Lung (tissue), 11 donors: ENCODE measurements at regions not wholly inside any gene's neighbourhood (a gene's known extent, or its start where the extent isn't known, plus 50 kb on each side); places are given as distances from the start of the nearest gene placed in this dataset.

Experiments
- ATAC-seq: fragments of 200-7000 bp; cut with Tn5 transposase; one replicate; pipeline ENCODE4 v1.9.1; 2020; ENCODE audit warnings: moderate number of reproducible peaks; ENCODE audit not compliant: insufficient read depth, low FRiP score
- DNase-seq, 3 donors: peaks; one replicate each; pipeline ENCODE4 v3.0.0-alpha.2; 2013 to 2017
- H3K27ac ChIP-seq, 2 donors: one replicate each; pipeline ENCODE4 v1.5.1; 2013; ENCODE audit warnings: mild to moderate bottlenecking in 2 of 2, moderate library complexity in 2 of 2, control low read depth in 1 of 2, inconsistent platforms in 1 of 2, low read depth in 1 of 2, low read length in 1 of 2
- H3K27me3 ChIP-seq, 3 donors: one replicate each; pipeline ENCODE4 v1.5.1; 2013; ENCODE audit warnings: low read length in 2 of 3; ENCODE audit not compliant: control insufficient read depth in 3 of 3, insufficient read depth in 3 of 3
- H3K36me3 ChIP-seq, 4 donors: one replicate each; pipeline ENCODE4 v1.5.1; 2013; ENCODE audit warnings: low read length in 4 of 4, mild to moderate bottlenecking in 1 of 4, moderate library complexity in 1 of 4; ENCODE audit not compliant: control insufficient read depth in 4 of 4, insufficient read depth in 4 of 4
- H3K4me1 ChIP-seq, 5 donors: one replicate each; pipeline ENCODE4 v1.5.1; 2013; ENCODE audit warnings: low read length in 5 of 5, mild to moderate bottlenecking in 2 of 5, moderate library complexity in 1 of 5; ENCODE audit not compliant: control insufficient read depth in 5 of 5, insufficient read depth in 5 of 5
- H3K4me3 ChIP-seq: one replicate; pipeline ENCODE4 v1.5.1; 2013; ENCODE audit warnings: mild to moderate bottlenecking, control low read depth, moderate library complexity
- H3K9ac ChIP-seq, 2 donors: one replicate each; pipeline ENCODE4 v1.5.1; 2013; ENCODE audit warnings: low read length in 2 of 2, control low read depth in 1 of 2; ENCODE audit not compliant: insufficient read depth in 1 of 2
- H3K9me3 ChIP-seq, 4 donors: one replicate each; pipeline ENCODE4 v1.5.1; 2013; ENCODE audit warnings: low read length in 3 of 4, mild to moderate bottlenecking in 1 of 4, moderate library complexity in 1 of 4; ENCODE audit not compliant: control insufficient read depth in 4 of 4, insufficient read depth in 3 of 4
- WGBS, 2 donors: extraction: QIAGEN DNeasy Blood & Tissue Kit; methylation state at CpG; one replicate each; pipeline ENCODE4 v1.1.7; 2013; 5-methylcytosine and 5-hydroxymethylcytosine counted together
- TF ChIP-seq, protein P1 (sequence below): IDR thresholded peaks from 2 replicates; pipeline ENCODE4 v1.5.1; 2012; ENCODE audit warnings: mild to moderate bottlenecking; ENCODE audit errors: control extremely low read depth, extremely low read depth
- donor health status: control.
- donor health status: control.
- donor health status: Bipolar disorder and iron deficiency.
- donor health status: healthy.
- donor health status: DM: yes; HTN: yes; CAD: no.

DNA sequence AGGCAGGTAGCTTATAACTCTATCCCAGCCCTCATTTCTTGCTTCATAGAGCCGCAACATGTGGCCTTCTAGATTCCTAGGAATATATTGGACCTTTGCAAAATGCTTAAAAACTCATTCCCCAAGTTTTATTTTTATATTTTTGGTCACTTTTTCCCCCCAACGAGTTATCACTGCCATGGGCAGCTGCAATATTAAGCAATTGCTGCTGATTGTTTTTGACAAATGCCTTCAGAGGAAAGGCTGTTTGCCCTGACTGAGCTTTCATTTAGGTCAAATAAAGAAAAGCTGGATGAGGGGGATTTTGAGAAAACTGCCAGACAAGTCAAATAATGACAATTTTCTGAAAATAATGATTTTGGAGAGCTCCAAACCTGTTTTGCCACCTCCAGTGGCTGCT lies 976.9 kb upstream of the MBL2 start:
- H3K9ac ChIP-seq = no peak overlapping the region
- H3K27me3 ChIP-seq = no peaks in the 10 kb centered on the region
- TF ChIP-seq, protein P1, sequence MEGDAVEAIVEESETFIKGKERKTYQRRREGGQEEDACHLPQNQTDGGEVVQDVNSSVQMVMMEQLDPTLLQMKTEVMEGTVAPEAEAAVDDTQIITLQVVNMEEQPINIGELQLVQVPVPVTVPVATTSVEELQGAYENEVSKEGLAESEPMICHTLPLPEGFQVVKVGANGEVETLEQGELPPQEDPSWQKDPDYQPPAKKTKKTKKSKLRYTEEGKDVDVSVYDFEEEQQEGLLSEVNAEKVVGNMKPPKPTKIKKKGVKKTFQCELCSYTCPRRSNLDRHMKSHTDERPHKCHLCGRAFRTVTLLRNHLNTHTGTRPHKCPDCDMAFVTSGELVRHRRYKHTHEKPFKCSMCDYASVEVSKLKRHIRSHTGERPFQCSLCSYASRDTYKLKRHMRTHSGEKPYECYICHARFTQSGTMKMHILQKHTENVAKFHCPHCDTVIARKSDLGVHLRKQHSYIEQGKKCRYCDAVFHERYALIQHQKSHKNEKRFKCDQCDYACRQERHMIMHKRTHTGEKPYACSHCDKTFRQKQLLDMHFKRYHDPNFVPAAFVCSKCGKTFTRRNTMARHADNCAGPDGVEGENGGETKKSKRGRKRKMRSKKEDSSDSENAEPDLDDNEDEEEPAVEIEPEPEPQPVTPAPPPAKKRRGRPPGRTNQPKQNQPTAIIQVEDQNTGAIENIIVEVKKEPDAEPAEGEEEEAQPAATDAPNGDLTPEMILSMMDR = no peak
- no peak overlapping the region for H3K27ac ChIP-seq
- H3K4me1 ChIP-seq = peaks cover 0 to 3% (median 0%) of the 10 kb centered on the region in 5 donors
- peaks cover 0 to 5% (median 1%) of the 10 kb centered on the region in 4 donors for H3K9me3 ChIP-seq
- DNase-seq (no peak), ATAC-seq (no peak)
- no peaks in the 10 kb centered on the region for H3K36me3 ChIP-seq
- H3K4me3 ChIP-seq = no peak overlapping the region
- 79 to 86% methylated on average over 2 of the region's 2 CpGs for WGBS, 2 donors

DNA sequence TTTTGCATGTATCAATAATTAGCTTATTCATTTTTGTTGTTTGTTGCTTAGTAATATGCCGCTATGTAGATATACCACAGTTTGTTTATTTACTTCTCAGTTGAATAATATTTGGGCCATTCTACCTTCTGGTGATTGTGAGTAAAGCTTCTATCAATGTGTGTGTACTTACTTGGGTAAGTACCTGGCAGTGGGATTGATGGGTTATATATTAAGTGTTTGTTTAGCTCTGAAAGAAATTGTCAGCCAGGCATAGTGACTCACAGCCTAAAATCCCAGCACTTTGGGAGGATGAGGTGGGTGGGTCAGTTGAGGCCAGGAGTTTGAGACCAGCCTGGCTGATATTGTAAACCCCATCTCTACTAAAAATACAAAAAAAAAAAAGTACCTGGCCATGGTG lies 975.7 kb upstream of the MBL2 start:
- no peak overlapping the region for H3K4me3 ChIP-seq
- no peak for ATAC-seq

DNA sequence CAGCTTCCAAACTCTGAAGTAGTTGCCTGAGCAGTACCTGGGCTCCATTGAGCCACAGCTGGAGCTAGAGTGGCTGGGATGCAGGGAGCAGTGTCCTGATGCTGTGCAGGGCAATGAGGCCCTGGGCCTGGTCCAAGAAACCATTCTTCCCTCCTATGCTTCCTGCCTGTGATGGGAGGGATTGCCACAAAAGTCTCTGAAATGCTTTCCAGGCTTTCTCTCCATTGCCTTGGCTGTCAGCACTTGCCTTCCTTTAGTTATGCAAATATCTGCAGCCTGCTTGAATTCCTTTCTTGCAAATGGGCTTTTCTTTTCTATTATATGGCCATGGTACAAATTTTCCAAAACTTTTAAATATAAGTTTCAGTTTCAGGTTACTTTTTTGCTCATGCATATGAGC lies 972.2 kb upstream of the MBL2 start:
- TF ChIP-seq, protein P1 = no peak
- ATAC-seq = no peak
- H3K4me3 ChIP-seq = no peak overlapping the region

More for the DNA sequence above, 975.7 kb upstream of the MBL2 start:
- Histone ChIP-seq H3K27me3 (no peaks in the 10 kb centered on the region), H3K4me1 (peaks cover 0 to 2% (median 0%) of the 10 kb centered on the region in 5 donors), H3K27ac (no peak overlapping the region), H3K36me3 (no peaks in the 10 kb centered on the region), H3K9me3 (peaks cover 0 to 5% (median 1%) of the 10 kb centered on the region in 4 donors), H3K9ac (no peak overlapping the region)
- no peak for DNase-seq
- WGBS, 2 donors = 90 to 95% methylated on average over 1 of the region's 1 CpG
- TF ChIP-seq, protein P1 = no peak

DNA sequence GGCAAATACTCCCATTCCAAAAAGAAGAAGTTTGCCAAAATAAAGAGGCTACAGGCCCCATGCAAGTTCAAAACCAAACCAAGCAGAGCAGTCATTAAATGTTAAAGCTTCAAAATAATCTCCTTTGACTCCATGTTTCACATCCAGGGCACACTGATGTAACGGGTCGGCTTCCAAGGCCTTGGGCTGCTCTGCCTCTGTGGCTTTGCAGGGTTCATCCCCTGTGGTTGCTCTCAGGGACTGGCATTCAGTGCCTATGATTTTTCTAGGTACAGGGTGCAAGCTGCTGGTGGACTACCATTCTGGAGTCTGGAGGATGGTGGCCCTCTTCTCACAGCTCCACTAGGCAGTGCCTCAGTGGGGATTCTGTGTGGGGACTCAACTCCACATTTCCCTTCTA lies 971.6 kb upstream of the MBL2 start:
- Histone ChIP-seq H3K4me3 (no peak overlapping the region), H3K27me3 (no peaks in the 10 kb centered on the region), H3K9ac (no peak overlapping the region), H3K9me3 (peaks cover 0 to 2% (median under 1%) of the 10 kb centered on the region in 4 donors), H3K36me3 (no peaks in the 10 kb centered on the region), H3K4me1 (no peaks in the 10 kb centered on the region), H3K27ac (no peak overlapping the region)
- no peak for ATAC-seq
- TF ChIP-seq, protein P1 = no peak
- 97 to 100% methylated on average over 2 of the region's 2 CpGs for WGBS, 2 donors
- no peak for DNase-seq

More for the DNA sequence above, 972.2 kb upstream of the MBL2 start:
- Histone ChIP-seq H3K9ac (no peak overlapping the region), H3K27ac (no peak overlapping the region), H3K9me3 (peaks cover 0 to 5% (median 1%) of the 10 kb centered on the region in 4 donors), H3K27me3 (no peaks in the 10 kb centered on the region), H3K4me1 (no peaks in the 10 kb centered on the region), H3K36me3 (no peaks in the 10 kb centered on the region)
- no peak for DNase-seq
